MCF 10A (cell line): ENCODE measurements at regions not wholly inside any gene's neighbourhood (a gene's known extent, or its start where the extent isn't known, plus 50 kb on each side); places are given as distances from the start of the nearest gene placed in this dataset.
"Not testable (repeated sequence)": the region's sequence is repeated elsewhere in the genome, so short reads cannot be mapped to it uniquely, and the experiment has no call there.

Experiments
- BruUV-seq: library from RNA; stranded (reverse); fragments of 400-500 nt; replicated peaks from 2 replicates; lab custom pipeline; 2021; lab: Mats Ljungman, UMichigan
- CTCF ChIA-PET: fragments of 300-600 bp; sonication (Branson Sonifier 250); formaldehyde crosslinking; extraction: SDS; loops from one replicate; lab custom pipeline; 2021; ENCODE audit warnings: antibody characterized with exemption, inconsistent platforms; lab: Yijun Ruan, JAX
- POLR2A ChIA-PET: fragments of 300-600, 350-650 bp; sonication (Branson Sonifier 250); formaldehyde crosslinking; extraction: SDS; loops from one replicate; lab custom pipeline; 2020; ENCODE audit warnings: antibody characterized with exemption, inconsistent platforms; lab: Yijun Ruan, JAX
- DNase-seq: peaks from one replicate; pipeline ENCODE4 v3.0.0-alpha.2; 2018; ENCODE audit not compliant: unreplicated experiment
- H3K27ac Mint-ChIP-seq: one replicate; pipeline ENCODE4 v1.8.0; 2022; ENCODE audit warnings: mild to moderate bottlenecking, low read depth, mixed read lengths; ENCODE audit not compliant: unreplicated experiment
- H3K27me3 Mint-ChIP-seq: one replicate; pipeline ENCODE4 v1.8.0; 2022; ENCODE audit warnings: mixed read lengths; ENCODE audit not compliant: insufficient read depth, unreplicated experiment
- H3K36me3 Mint-ChIP-seq: one replicate; pipeline ENCODE4 v1.8.0; 2022; ENCODE audit warnings: mild to moderate bottlenecking, moderate library complexity, mixed read lengths; ENCODE audit not compliant: insufficient read depth, unreplicated experiment
- H3K4me1 Mint-ChIP-seq: one replicate; pipeline ENCODE4 v1.8.0; 2022; ENCODE audit warnings: mixed read lengths; ENCODE audit not compliant: insufficient read depth, unreplicated experiment
- H3K4me3 Mint-ChIP-seq: one replicate; pipeline ENCODE4 v1.8.0; 2022; ENCODE audit warnings: mild to moderate bottlenecking, moderate library complexity, mixed read lengths; ENCODE audit not compliant: unreplicated experiment
- H3K9me3 Mint-ChIP-seq: one replicate; pipeline ENCODE4 v1.8.0; 2022; ENCODE audit warnings: mixed read lengths; ENCODE audit not compliant: unreplicated experiment
- intact Hi-C: fragments of 100-400 bp; cut with micrococcal nuclease; formaldehyde crosslinking; loops from 2 replicates; pipeline ENCODE4 v1.14.1; 2022
- TF ChIP-seq, protein P1 (sequence below): fragments of 200-600 bp; IDR thresholded peaks from one replicate; pipeline ENCODE4 v1.8.0; 2022; ENCODE audit warnings: antibody characterized with exemption, mild to moderate bottlenecking; ENCODE audit not compliant: unreplicated experiment

GRCh38 chr1:201643835-201644104 is 104.8 kb downstream of the NAV1 start:
- Mint-ChIP-seq H3K36me3 (no peaks in the 10 kb centered on the region), H3K27me3 (peaks cover 28% of the 10 kb centered on the region), H3K4me3 (no peak overlapping the region), H3K27ac (no peak overlapping the region), H3K9me3 (peaks cover 10% of the 10 kb centered on the region), H3K4me1 (no peaks in the 10 kb centered on the region)
- intact Hi-C loops: no loop called here
- TF ChIP-seq, protein P1, sequence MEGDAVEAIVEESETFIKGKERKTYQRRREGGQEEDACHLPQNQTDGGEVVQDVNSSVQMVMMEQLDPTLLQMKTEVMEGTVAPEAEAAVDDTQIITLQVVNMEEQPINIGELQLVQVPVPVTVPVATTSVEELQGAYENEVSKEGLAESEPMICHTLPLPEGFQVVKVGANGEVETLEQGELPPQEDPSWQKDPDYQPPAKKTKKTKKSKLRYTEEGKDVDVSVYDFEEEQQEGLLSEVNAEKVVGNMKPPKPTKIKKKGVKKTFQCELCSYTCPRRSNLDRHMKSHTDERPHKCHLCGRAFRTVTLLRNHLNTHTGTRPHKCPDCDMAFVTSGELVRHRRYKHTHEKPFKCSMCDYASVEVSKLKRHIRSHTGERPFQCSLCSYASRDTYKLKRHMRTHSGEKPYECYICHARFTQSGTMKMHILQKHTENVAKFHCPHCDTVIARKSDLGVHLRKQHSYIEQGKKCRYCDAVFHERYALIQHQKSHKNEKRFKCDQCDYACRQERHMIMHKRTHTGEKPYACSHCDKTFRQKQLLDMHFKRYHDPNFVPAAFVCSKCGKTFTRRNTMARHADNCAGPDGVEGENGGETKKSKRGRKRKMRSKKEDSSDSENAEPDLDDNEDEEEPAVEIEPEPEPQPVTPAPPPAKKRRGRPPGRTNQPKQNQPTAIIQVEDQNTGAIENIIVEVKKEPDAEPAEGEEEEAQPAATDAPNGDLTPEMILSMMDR: no peak
- ChIA-PET POLR2A (interaction anchor here (0.7 kb wide), 1 partner anchor 77 kb away, joined by 3 read pairs; no protein-coding TSS in a partner anchor), CTCF (interaction anchor here (0.6 to 1.0 kb wide), 2 partner anchors 11 to 61 kb away, joined by 3 read pairs; no protein-coding TSS in a partner anchor)
- no TSS peak for BruUV-seq
- DNase-seq: no peak

- Mint-ChIP-seq H3K4me3 (no peak overlapping the region), H3K4me1 (no peaks in the 10 kb centered on the region), H3K27ac (no peak overlapping the region), H3K36me3 (no peaks in the 10 kb centered on the region), H3K27me3 (peaks cover 28% of the 10 kb centered on the region), H3K9me3 (peaks cover 10% of the 10 kb centered on the region)
- no peak for DNase-seq
- BruUV-seq: no TSS peak
- intact Hi-C loops: no loop called here
- ChIA-PET POLR2A (interaction anchor here (0.7 kb wide), 1 partner anchor 78 kb away, joined by 3 read pairs; no protein-coding TSS in a partner anchor), CTCF (interaction anchor here (1.0 kb wide), 1 partner anchor 60 kb away, joined by 3 read pairs; no protein-coding TSS in a partner anchor)
- TF ChIP-seq, protein P1: no peak
Measured at GRCh38 chr1:201644197-201644596, 105.3 kb downstream of the NAV1 start.

- POLR2A ChIA-PET, CTCF ChIA-PET, H3K4me1 Mint-ChIP-seq, H3K36me3 Mint-ChIP-seq, BruUV-seq, DNase-seq, H3K27ac Mint-ChIP-seq, H3K4me3 Mint-ChIP-seq, intact Hi-C loops: not testable (repeated sequence)
- Mint-ChIP-seq H3K27me3 (peaks cover 28% of the 10 kb centered on the region), H3K9me3 (peaks cover 10% of the 10 kb centered on the region)
Measured at GRCh38 chr1:201645000-201645399, 106.1 kb downstream of the NAV1 start.

GRCh38 chr1:201645956-201646355 is 107.0 kb downstream of the NAV1 start:
- no TSS peak for BruUV-seq
- Mint-ChIP-seq H3K27ac (no peak overlapping the region), H3K36me3 (no peaks in the 10 kb centered on the region), H3K9me3 (peaks cover 10% of the 10 kb centered on the region), H3K27me3 (peaks cover 28% of the 10 kb centered on the region), H3K4me3 (no peak overlapping the region), H3K4me1 (peaks cover 6% of the 10 kb centered on the region)
- TF ChIP-seq, protein P1: no peak
- intact Hi-C loops: no loop called here
- DNase-seq: no peak
- ChIA-PET POLR2A (no interaction called here), CTCF (no interaction called here)
